Activated naive CD8-positive, alpha-beta T cell treated with anti-CD3 and anti-CD28 coated beads, Interleukin-2, amount 10 ng/mL, durations not matched to agents 7 days and 5 days (primary cell): ENCODE measurements at regions not wholly inside any gene's neighbourhood (a gene's known extent, or its start where the extent isn't known, plus 50 kb on each side); places are given as distances from the start of the nearest gene placed in this dataset.

ENCODE experiments used
- ATAC-seq: fragments of 150-1000 bp; cut with Tn5 transposase; one replicate; pipeline ENCODE4 v1.10.0; 2021; ENCODE audit warnings: low read depth, moderate library complexity
- POLR2A ChIA-PET: fragments of 350-600 bp; sonication (Branson Sonifier 250); formaldehyde crosslinking; loops from one replicate; lab custom pipeline; 2021; ENCODE audit warnings: antibody characterized with exemption; lab: Charles Lee
- DNase-seq: peaks from one replicate; pipeline ENCODE4 v3.0.0; 2021
- H3K27ac Mint-ChIP-seq: one replicate; pipeline ENCODE4 v1.8.0; 2022; ENCODE audit warnings: mild to moderate bottlenecking, mixed read lengths
- H3K27me3 Mint-ChIP-seq: one replicate; pipeline ENCODE4 v1.8.0; 2022; ENCODE audit warnings: mild to moderate bottlenecking, moderate library complexity, mixed read lengths
- H3K36me3 Mint-ChIP-seq: one replicate; pipeline ENCODE4 v1.8.0; 2021; ENCODE audit warnings: mild to moderate bottlenecking, mixed read lengths
- H3K4me1 Mint-ChIP-seq: one replicate; pipeline ENCODE4 v1.8.0; 2021; ENCODE audit warnings: mixed read lengths
- H3K4me3 Mint-ChIP-seq: one replicate; pipeline ENCODE4 v1.8.0; 2022; ENCODE audit warnings: mild to moderate bottlenecking, moderate library complexity, mixed read lengths
- H3K9me3 Mint-ChIP-seq: one replicate; pipeline ENCODE4 v1.8.0; 2021; ENCODE audit warnings: mixed read lengths

DNA sequence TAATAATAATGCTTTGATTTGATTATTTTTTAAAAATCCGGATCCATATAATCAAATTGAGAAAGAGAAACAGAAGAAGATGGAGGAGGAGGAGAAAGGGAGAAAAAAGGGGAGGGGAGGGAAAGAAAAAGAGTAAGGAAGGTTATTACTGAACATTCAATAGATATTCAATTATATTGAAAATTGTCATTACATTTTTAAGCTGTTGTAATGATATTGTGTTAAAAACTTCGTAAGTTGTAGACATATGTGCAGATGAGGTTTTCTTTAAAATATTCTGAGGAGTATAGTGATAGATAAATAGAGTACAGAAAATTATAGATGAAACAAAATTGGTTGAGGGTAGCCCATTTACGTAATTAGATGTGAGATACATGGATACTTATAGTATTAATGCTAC lies 933.0 kb upstream of the PHF14 start:
- no peak overlapping the region for H3K27ac Mint-ChIP-seq
- no peaks in the 10 kb centered on the region for H3K27me3 Mint-ChIP-seq
- POLR2A ChIA-PET = no interaction called here
- no peak for DNase-seq
- no peaks in the 10 kb centered on the region for H3K36me3 Mint-ChIP-seq
- H3K4me3 Mint-ChIP-seq = no peak overlapping the region
- peaks cover 1% of the 10 kb centered on the region for H3K9me3 Mint-ChIP-seq
- no peaks in the 10 kb centered on the region for H3K4me1 Mint-ChIP-seq
- no peak for ATAC-seq

DNA sequence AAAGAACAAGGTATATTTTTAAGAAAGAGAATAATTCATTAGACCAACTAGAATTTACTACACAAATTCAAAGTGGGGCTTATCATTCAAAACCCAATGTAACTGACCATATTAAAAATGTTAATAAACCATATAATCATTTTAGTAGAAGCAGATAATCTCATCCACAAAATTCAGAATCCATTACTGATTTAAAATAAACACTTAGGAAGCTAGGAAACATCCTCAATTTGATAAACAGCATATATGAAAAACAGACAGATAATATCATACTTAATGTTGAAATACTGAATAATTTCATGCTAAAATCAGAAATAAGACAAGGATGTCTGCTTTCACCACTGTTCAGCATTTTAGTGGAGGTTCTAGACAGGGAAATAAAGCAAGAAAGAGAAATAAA lies 902.8 kb upstream of the PHF14 start:
- Mint-ChIP-seq H3K9me3 (no peaks in the 10 kb centered on the region), H3K27me3 (no peaks in the 10 kb centered on the region)
- ATAC-seq = no peak

DNA sequence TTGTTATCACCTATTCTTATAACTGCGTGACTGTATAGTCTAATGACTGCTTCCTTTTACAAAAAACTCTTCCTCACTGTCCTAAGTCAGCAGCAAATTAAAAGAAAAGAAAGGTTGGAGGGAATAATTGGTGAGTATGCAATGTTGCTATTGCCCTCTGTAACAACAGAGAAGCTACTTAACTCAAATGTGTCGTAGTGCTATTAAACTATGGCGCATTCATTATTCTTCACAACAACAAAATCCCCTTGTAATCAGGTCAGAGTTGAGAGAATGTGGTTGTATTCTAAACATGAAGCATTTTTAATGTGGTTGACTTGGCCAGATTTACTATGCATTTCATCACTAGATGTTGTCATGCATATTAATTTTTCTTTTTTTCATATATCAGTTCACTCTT lies 897.8 kb upstream of the PHF14 start:
- DNase-seq = no peak
- no peak for ATAC-seq
- POLR2A ChIA-PET = no interaction called here
- H3K4me3 Mint-ChIP-seq = no peak overlapping the region
- peaks cover 2% of the 10 kb centered on the region for H3K9me3 Mint-ChIP-seq
- H3K27me3 Mint-ChIP-seq = no peaks in the 10 kb centered on the region
- no peak overlapping the region for H3K27ac Mint-ChIP-seq
- H3K4me1 Mint-ChIP-seq = no peaks in the 10 kb centered on the region
- no peaks in the 10 kb centered on the region for H3K36me3 Mint-ChIP-seq

More for the DNA sequence above, 902.8 kb upstream of the PHF14 start:
- no peak for DNase-seq
- H3K27ac Mint-ChIP-seq = no peak overlapping the region
- no peaks in the 10 kb centered on the region for H3K36me3 Mint-ChIP-seq
- POLR2A ChIA-PET = no interaction called here
- no peak overlapping the region for H3K4me3 Mint-ChIP-seq
- no peaks in the 10 kb centered on the region for H3K4me1 Mint-ChIP-seq

DNA sequence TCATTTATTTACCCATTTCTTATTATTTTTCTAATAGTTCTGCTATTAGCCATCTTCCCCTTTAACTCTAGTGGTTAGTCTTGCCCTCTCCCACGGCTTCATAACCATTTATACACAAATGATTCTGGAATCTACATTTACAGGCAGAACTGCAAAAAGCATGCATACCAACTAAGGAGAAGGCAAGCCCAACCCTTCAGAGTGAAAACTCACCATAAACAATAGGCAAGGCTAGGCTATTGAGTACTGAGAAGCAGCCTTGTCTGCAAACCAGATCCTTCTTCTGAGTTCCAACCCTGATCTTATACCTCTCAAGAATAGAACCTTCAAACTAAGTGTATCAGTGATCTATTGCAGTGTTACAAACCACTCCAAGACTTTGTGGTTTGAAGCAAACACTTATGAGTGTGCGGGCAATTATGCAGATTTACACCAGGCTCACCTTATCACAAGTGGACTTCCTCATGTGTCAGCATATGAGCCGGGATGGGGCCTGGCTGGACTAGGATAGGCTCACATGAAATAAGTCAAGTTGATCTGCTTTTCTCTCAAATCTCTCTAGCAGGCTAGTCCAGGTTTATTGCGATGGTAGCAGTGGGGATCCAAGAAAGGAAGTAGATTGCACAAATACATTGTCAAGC lies 896.9 kb upstream of the PHF14 start:
- Mint-ChIP-seq H3K36me3 (no peaks in the 10 kb centered on the region), H3K4me3 (no peak overlapping the region), H3K27me3 (no peaks in the 10 kb centered on the region), H3K27ac (no peak overlapping the region), H3K9me3 (peaks cover 2% of the 10 kb centered on the region), H3K4me1 (no peaks in the 10 kb centered on the region)
- ATAC-seq = no peak
- no peak for DNase-seq
- POLR2A ChIA-PET = no interaction called here

DNA sequence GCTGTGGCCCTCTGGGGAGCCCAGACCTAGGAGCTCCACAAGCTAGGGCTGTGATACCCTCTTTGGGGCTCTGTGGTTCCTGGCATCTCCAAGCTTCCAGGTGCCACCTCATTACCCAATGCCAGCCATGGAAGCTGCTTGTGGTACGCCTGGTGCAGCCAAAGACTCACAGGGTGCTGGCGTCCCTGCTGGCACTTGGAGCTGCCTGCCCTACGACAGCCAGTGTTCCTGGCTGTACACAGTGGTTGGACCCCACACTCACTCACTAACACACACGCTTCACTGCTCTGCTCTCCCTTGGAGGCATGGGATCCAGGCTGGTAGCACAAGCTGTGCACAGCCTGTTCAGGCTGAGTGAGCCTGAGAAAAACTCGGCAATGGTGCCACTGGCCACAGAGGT lies 894.1 kb upstream of the PHF14 start:
- ATAC-seq (no peak), DNase-seq (no peak)
- Mint-ChIP-seq H3K9me3 (peaks cover 2% of the 10 kb centered on the region), H3K27me3 (no peaks in the 10 kb centered on the region), H3K27ac (no peak overlapping the region), H3K4me3 (no peak overlapping the region), H3K36me3 (no peaks in the 10 kb centered on the region), H3K4me1 (no peaks in the 10 kb centered on the region)
- POLR2A ChIA-PET = no interaction called here

DNA sequence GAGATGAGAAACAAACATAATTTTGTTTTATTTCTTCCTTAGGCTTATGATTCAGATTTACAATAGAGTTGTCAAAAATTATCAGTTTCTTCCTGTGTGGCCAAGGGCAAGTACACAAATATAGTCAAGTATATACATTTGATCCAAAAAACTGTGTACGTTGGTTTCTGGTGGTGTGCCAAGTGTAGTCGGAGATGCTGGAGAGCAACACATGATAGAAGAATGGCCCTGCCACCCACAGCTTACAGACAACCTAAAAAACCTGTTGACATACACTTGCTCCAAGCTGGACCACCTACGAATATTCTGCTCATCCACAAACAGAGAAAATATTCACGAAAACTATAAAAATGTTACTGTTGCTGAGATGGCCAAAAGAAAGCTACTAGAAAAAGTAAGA lies 890.8 kb upstream of the PHF14 start:
- Mint-ChIP-seq H3K36me3 (no peaks in the 10 kb centered on the region), H3K27me3 (no peaks in the 10 kb centered on the region), H3K27ac (no peak overlapping the region), H3K4me3 (no peak overlapping the region), H3K4me1 (no peaks in the 10 kb centered on the region), H3K9me3 (peaks cover 5% of the 10 kb centered on the region)
- DNase-seq = no peak
- POLR2A ChIA-PET = no interaction called here
- no peak for ATAC-seq

DNA sequence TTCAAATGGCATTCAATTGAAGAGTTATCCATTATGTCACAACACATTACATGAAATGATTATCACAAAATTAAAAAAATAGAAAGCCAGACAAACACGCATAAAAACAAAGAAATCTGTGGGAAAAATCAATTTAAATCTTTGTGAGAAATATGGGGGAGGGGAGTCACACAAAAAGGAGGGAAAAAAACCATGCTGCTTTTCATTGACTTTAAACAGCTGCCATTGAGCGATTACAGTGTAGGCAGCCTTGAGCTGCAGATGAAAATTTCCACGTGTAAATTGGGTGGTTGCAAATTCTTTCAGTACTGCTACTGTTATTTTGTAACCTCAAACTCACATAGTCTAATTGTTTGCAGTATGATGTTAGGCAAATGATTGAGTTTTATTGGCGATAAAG lies 889.9 kb upstream of the PHF14 start:
- ATAC-seq = no peak
- Mint-ChIP-seq H3K27ac (no peak overlapping the region), H3K36me3 (no peaks in the 10 kb centered on the region), H3K27me3 (no peaks in the 10 kb centered on the region), H3K4me1 (no peaks in the 10 kb centered on the region), H3K4me3 (no peak overlapping the region), H3K9me3 (peaks cover 5% of the 10 kb centered on the region)
- no peak for DNase-seq
- POLR2A ChIA-PET = no interaction called here

DNA sequence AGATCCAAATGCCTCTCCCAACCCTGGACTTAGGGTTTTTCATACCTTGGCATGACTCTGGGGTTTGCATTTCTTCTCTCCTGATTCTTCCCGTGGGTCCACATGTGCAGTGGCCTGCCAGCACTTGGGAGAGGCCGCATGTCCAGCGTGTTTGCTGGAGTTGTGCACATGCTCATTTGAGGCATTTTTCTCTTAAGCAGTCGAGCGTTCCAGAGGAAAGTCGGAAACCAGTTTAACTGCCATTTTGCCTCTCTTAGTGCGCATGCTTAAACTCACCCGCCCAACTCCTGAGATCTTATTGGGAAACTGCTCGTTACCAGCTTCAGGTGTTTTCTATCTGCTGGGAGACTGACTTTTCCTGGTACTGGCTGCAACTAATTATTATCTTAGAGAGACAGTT lies 888.4 kb upstream of the PHF14 start:
- POLR2A ChIA-PET = no interaction called here
- H3K4me1 Mint-ChIP-seq = no peaks in the 10 kb centered on the region
- H3K27ac Mint-ChIP-seq = no peak overlapping the region
- H3K27me3 Mint-ChIP-seq = no peaks in the 10 kb centered on the region
- DNase-seq (no peak), ATAC-seq (no peak)
- H3K4me3 Mint-ChIP-seq = no peak overlapping the region
- H3K9me3 Mint-ChIP-seq = peaks cover 2% of the 10 kb centered on the region
- H3K36me3 Mint-ChIP-seq = no peaks in the 10 kb centered on the region

DNA sequence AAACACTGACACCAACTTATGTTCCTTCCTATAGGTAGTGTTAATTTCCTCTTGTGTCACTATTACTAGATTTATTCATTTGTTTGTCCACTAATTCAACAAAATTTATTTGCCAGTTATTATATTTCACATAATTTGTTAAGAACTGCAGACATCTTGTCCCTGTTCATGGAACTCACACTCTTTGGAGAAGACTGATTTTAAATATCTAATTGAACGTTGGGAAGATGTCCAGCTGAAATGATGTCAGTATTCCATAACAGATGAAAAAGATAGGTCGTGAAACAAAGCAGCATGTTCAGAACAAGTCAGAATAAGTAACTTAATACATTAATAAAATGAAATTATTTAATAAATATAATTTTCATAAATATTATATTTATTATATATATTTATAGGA lies 873.1 kb upstream of the PHF14 start:
- no peak for DNase-seq
- no peak overlapping the region for H3K4me3 Mint-ChIP-seq
- POLR2A ChIA-PET = no interaction called here
- H3K36me3 Mint-ChIP-seq = no peaks in the 10 kb centered on the region
- no peak for ATAC-seq
- no peaks in the 10 kb centered on the region for H3K9me3 Mint-ChIP-seq
- H3K4me1 Mint-ChIP-seq = no peaks in the 10 kb centered on the region
- no peak overlapping the region for H3K27ac Mint-ChIP-seq
- no peaks in the 10 kb centered on the region for H3K27me3 Mint-ChIP-seq

DNA sequence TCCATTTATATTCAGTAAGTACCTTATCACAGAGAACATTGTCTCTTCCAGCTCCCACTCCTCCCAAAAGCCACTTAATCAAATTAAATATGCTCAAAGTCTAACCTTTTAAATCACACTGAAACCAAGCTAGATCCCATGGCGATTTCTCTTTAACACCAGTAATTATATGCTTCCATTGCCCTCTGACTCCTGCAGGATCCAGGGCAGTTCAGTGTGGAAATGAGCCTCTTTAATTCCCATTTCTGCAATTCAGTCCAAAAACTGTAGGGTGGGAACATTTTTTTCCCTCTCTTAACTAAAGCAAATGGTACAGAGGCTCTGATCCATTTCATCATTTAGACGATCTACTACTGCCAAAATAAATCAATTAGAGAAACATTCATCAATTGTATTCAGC lies 872.3 kb upstream of the PHF14 start:
- no peaks in the 10 kb centered on the region for H3K4me1 Mint-ChIP-seq
- POLR2A ChIA-PET = no interaction called here
- no peaks in the 10 kb centered on the region for H3K9me3 Mint-ChIP-seq
- H3K36me3 Mint-ChIP-seq = no peaks in the 10 kb centered on the region
- H3K4me3 Mint-ChIP-seq = no peak overlapping the region
- DNase-seq = no peak
- no peaks in the 10 kb centered on the region for H3K27me3 Mint-ChIP-seq
- no peak overlapping the region for H3K27ac Mint-ChIP-seq
- no peak for ATAC-seq

DNA sequence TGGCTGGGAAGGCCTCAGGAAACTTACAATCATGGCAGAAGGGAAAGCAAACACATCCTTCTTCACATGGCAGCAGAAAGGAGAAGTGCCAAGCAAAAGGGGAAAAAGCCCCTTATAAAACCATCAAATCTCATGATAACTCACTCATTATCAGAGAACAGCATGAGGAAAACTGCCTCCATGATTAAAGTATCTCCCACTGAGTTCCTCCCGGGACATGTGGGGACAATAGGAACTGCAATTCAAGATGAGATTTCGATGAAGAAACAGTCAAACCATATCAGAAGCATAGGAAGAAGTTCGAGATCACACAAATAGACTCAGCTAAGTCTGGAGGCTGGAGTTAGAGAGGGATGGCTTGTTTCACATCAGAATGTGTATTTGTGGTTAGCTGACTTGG lies 869.4 kb upstream of the PHF14 start:
- no peaks in the 10 kb centered on the region for H3K27me3 Mint-ChIP-seq
- H3K36me3 Mint-ChIP-seq = no peaks in the 10 kb centered on the region
- ATAC-seq = no peak
- POLR2A ChIA-PET = no interaction called here
- H3K9me3 Mint-ChIP-seq = no peaks in the 10 kb centered on the region
- H3K27ac Mint-ChIP-seq = no peak overlapping the region
- no peak for DNase-seq
- no peak overlapping the region for H3K4me3 Mint-ChIP-seq
- H3K4me1 Mint-ChIP-seq = no peaks in the 10 kb centered on the region

DNA sequence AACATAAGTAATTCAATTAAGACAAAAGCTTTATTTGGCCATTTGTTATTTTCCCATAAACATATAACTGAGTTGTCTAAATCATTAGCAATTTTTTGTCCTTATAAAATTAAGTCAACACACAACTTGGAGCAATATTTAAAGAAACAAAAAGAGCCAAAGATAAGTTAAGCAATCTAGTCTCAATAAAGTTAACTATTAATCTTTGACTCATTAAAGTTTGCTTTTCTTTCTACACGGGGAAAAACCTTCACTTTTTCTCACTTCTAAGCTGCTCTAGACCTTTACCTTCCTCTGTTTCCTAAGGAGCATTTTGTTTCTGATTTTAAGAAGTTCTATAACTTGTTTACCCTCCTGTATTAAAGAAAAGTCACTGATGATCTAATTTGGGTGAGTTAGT lies 867.1 kb upstream of the PHF14 start:
- Mint-ChIP-seq H3K9me3 (no peaks in the 10 kb centered on the region), H3K27ac (no peak overlapping the region), H3K4me1 (no peaks in the 10 kb centered on the region), H3K4me3 (no peak overlapping the region), H3K36me3 (no peaks in the 10 kb centered on the region), H3K27me3 (no peaks in the 10 kb centered on the region)
- POLR2A ChIA-PET = no interaction called here
- ATAC-seq (no peak), DNase-seq (no peak)

DNA sequence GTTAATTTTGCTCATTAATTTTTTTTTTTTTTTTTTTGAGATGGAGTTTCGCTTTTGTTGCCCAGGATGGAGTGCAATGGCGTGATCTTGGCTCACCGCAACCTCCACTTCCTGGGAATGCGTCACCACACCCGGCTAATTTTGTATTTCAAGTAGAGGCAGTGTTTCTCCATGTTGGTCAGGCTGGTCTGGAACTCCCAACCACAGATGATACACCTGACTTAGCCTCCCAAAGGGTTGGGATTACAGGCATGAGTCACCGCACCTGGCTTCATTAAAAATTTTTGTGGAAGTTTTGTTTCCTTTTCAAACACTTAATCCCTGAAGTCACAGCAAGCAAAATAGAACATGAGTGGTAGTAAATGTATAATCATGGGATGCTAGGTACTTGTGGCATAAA lies 857.2 kb upstream of the PHF14 start:
- ATAC-seq (no peak), DNase-seq (no peak)
- no peaks in the 10 kb centered on the region for H3K27me3 Mint-ChIP-seq
- H3K4me1 Mint-ChIP-seq = no peaks in the 10 kb centered on the region
- POLR2A ChIA-PET = no interaction called here
- no peak overlapping the region for H3K4me3 Mint-ChIP-seq
- no peak overlapping the region for H3K27ac Mint-ChIP-seq
- H3K9me3 Mint-ChIP-seq = peaks cover 1% of the 10 kb centered on the region
- H3K36me3 Mint-ChIP-seq = no peaks in the 10 kb centered on the region

DNA sequence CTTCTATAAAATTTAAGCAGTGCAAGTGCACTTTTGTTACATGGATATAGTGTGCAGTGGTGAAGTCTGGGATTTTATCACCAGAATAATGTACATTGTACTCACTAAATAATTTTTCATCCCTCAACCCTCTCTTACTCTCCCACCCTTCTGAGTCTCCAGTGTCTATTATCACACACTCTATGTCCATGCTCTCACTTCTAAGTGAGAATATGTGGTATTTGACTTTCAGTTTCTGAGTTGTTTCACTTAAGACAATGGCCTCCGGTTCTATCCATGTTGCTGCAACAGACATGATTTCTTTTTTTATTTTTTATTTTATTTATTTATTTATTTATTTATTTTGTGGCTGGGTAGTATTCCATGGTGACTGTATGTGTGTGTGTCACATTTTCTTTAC lies 855.9 kb upstream of the PHF14 start:
- Mint-ChIP-seq H3K27me3 (no peaks in the 10 kb centered on the region), H3K4me3 (no peak overlapping the region), H3K4me1 (no peaks in the 10 kb centered on the region), H3K27ac (no peak overlapping the region), H3K9me3 (peaks cover 1% of the 10 kb centered on the region), H3K36me3 (no peaks in the 10 kb centered on the region)
- DNase-seq (no peak), ATAC-seq (no peak)
- POLR2A ChIA-PET = no interaction called here

DNA sequence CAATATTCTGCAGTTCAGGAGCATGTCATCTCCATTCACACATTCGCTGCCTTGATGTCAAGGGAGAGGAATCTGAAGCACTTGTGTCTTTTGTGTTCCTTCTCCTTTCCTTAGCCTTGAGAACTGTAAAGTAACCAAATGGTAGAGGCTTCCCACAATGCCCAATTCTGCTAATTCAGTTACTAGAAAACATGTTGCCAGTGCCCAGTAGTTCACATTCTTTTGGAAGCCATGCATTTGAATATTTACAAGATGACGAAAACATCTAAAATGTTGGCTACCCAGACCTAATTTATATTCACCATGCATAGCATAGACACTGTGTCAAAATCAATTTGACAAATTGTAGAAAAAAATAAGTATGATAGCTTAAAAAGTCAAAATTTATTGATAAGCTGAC lies 852.7 kb upstream of the PHF14 start:
- POLR2A ChIA-PET = no interaction called here
- Mint-ChIP-seq H3K27me3 (no peaks in the 10 kb centered on the region), H3K36me3 (no peaks in the 10 kb centered on the region)

More for the DNA sequence above, 852.7 kb upstream of the PHF14 start:
- ATAC-seq = no peak
- H3K9me3 Mint-ChIP-seq = no peaks in the 10 kb centered on the region
- no peak overlapping the region for H3K27ac Mint-ChIP-seq
- H3K4me1 Mint-ChIP-seq = no peaks in the 10 kb centered on the region
- H3K4me3 Mint-ChIP-seq = no peak overlapping the region
- no peak for DNase-seq
